OCI-LY1 (cell line): ENCODE measurements at regions not wholly inside any gene's neighbourhood (a gene's known extent, or its start where the extent isn't known, plus 50 kb on each side); places are given as distances from the start of the nearest gene placed in this dataset.

ENCODE experiments used
- CTCF ChIP-seq: fragments of 200-600 bp; sonication (generic), shearing (Covaris generic); IDR thresholded peaks from 2 replicates; pipeline ENCODE4 v1.5.1; 2017; ENCODE audit warnings: mild to moderate bottlenecking, antibody characterized with exemption, low read length, moderate library complexity, mixed read lengths
- EZH2 ChIP-seq: fragments of 200-600 bp; sonication (generic), shearing (Covaris generic); IDR thresholded peaks from 2 replicates; pipeline ENCODE4 v1.8.0; 2017; ENCODE audit warnings: borderline replicate concordance, mixed run types, mild to moderate bottlenecking, antibody characterized with exemption, low read length, moderate library complexity, mixed read lengths

GRCh38 chr2:238517209-238517608 is 90.5 kb downstream of the ASB1 start:
- TF ChIP-seq EZH2 = no peak
- TF ChIP-seq CTCF = no peak
